Activated CD4-positive, alpha-beta T cell treated with anti-CD3 and anti-CD28 coated beads, Interleukin-10, Interleukin-2, amounts not matched to agents 100 ng/mL and 50 ng/mL, durations not matched to agents 16 hours and 8 hours (primary cell): ENCODE measurements at regions not wholly inside any gene's neighbourhood (a gene's known extent, or its start where the extent isn't known, plus 50 kb on each side); places are given as distances from the start of the nearest gene placed in this dataset.

ENCODE experiments used
- DNase-seq: peaks from one replicate; pipeline ENCODE4 v3.0.0-alpha.2; 2020

DNA sequence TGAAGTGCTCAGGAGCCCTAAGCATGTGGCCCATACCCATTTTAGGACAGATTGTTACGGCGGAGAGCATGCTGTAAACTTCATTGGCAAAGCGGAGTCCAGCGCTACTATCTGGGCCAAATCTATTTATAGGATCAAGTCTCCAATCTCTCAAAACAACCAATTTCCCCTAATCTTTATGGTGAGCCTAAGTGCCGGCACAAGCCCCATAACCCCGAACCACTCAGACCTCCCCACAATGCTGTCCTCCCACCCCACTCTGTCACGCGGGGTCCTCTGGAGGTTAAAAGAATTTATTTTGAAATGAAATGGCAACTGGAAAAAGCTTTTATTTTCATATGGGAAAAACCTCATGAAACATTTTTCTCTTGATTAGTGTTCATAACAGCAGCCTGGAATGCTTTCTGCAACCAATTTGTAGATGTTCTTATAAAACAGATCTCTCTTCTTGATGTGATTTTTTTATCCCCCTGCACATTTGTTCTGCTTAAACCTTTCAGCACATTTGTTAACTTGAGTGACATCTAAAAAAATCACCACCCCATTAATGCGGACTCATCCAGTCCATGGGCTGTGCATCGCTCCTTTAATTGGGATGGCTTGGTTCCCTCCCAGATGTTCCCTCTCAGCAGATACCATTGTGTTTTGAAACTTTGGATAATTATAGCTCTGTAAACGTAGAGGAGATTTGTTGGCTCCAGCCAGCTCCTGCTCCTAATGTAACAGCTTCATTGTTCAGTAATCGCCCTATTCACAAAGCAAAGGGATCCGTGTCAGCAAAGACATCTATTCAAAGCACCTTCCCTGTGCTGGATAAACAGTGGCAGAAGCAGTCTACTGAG is 323.6 kb downstream of the CD83 start:
- no peak for DNase-seq

DNA sequence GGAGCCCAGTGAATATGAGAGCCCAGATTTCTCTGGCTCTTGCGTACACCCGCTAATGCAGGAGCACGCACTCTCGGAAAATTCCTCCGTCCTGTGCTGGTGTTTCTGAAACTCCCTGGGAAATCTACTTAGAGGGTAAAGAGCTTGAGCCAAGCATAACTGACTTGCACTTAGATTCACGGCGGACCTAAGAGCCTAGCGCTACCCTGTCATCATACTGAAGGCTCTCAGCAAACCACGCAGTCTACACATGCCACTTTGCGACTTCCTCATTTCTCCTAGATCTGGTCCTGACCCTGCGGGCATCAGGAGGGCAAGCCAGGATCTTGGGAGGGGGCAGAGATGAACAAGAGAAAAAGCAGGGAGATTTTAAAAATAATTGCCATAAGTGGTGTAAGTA is 324.7 kb downstream of the CD83 start:
- no peak for DNase-seq

DNA sequence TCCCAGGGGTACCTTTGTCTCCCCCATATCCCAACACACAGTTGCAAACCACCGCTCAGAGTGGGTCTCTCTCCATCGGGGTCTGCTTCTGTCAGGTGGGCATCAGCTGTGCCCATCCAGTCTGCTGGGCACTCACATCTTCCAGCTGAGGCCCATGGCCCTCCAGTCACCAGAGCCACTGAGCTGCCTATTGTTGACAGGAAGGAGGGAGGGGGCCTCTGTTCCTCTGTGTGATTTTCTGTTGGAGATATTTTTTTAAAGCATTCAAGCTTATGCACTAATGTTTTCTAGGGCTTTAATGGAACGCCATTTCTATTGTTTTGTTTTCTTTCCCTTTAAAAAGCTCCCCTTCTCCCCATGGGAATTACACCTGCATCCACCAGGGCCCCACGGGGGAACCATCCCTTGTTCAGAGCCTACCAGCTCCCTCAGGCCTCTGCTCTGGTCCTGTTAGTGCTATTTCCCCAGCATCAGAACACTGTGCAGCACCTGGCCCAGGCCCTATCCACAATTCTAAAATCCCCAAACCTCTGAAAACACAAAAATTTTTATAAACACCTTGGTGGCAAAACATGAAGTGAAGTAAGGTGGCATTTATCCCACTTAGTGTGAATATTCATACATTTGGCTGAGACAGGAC is 326.2 kb downstream of the CD83 start:
- DNase-seq = no peak

DNA sequence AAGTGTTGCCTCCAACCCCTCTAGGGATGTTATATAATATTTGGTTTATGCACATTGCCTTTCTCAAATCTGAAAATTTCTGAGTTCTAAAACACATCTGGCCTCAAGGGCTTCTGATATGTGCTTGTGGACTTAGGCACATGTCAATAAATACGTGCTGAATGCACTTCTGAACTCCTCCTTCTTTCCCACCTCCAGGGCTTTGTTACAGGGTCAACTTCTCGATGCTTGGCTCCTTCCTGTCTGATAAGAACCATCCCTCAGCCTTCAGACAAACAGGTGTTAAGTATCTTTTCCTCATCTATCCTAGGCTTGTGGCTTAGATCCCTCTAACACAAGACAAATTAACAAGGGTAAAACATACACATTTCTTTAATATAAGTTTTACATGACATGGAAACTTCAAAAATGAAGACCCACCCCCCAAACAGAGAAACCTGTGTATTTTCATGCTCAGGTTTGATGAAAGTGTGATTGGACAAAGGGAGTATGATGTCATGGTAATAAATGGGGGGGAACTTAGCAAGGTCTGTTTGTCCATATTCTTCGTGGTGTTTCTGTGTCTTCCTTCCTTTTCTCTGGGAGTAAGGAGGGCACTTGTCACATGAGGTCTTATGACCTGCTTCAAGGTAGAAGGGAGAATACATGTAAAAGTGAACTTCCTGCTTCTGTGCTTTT is 326.9 kb downstream of the CD83 start:
- DNase-seq = no peak

DNA sequence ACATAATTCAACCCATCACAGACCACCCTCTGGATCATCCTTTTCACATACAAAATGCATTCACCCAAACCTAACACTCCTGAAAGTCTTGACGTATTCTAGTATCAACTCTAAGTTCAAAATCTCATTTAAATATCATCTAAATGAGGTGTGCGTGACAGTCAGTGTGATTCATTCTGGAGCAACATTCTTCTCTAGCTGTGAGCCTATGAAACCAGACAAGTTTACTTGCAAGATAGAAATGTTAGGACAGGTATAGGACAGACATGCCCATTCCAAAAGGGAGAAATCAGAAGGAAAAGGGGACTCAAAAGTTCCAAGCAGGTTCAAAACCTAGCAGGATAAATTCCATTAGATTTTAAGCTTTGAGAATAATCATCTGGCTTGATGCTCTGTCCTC is 329.7 kb downstream of the CD83 start:
- DNase-seq = no peak

DNA sequence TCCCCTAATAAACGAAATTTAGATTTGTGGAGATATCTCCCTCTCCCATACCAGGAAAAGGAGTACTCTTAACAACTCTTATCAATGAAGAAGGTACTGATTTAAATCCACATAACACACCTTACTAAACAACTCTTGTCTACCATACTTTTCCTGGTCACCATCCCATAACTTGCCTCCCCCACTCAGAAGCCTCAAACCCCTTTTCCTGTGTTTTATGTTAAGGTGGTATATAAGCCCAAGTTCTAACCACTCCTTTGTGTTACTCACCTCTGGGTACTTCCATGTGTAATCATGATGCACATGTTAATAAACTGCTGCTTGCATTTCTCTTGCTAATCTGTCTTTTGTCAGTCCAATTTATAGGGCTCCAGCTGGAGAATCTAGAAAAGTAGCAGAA is 330.7 kb downstream of the CD83 start:
- no peak for DNase-seq

DNA sequence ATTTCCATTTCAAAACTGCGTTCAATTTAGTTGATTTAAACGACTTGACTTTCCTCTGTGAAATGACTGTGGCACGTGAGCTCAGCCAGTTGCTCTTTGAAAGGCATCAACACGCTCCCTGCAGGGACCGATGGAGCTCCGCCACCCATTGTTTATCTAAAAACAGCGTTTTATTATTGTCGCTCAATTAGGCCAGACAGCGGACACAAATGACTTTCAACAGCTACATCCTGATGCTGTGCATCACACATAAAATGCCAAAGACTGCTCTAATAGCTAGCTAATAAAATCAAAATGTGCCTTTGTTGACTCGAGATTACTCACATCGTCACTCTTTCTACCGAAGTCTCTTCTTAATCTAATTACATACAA is 332.5 kb downstream of the CD83 start:
- DNase-seq = no peak

DNA sequence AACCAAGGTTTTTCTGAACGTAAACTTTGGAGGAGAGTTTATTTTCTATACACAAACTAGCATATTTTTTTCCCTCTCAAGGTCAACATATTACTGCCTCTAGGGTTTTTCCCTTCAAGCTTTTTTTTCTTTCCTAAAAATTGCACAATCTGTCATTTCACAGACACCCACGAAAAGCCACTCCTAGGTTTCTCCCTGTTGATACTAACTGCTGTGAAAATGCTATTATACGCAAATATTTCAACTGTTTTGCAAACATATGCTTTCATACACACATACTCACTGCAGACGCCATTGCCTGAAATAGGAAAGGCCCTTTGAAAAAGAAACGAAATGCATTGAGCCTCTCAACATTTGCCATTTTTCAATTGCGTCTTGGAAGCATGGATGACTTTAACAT is 333.0 kb downstream of the CD83 start:
- DNase-seq = no peak

DNA sequence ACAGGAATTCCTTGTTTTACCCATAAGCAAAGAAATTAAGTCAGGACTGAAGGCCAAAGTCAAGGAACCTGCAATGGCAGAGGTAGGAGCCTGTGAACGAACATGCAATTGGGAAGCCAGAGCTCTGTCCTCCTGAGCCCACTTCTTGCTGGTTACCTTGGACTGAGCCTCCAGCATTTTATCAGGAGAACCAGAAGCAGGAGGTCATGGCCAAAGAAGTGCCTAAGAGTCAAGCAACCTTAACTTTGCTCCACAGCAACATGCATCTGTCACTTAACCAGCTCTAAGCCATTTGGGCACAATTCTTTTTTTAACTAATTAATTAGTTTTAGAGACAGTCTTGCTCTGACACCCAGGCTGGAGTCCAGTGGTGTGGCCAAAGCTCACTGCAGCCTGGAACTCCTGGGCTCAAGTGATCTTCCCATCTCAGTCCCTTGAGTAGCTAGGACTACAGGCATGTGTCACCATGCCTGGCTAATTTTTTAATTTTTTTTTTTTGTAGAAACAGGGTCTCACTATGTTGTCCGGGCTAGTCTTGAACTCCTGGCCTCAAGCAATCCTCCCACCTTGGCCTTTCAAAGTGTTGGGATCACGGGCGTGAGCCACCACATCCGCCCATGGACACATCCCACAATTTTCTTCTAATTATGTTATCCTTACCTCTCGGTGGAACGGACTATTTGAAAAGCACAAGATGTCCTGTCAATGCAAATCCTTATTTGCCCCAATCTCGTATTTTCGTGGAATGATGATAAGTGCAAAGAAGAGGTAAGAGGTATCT is 334.2 kb downstream of the CD83 start:
- DNase-seq = no peak

DNA sequence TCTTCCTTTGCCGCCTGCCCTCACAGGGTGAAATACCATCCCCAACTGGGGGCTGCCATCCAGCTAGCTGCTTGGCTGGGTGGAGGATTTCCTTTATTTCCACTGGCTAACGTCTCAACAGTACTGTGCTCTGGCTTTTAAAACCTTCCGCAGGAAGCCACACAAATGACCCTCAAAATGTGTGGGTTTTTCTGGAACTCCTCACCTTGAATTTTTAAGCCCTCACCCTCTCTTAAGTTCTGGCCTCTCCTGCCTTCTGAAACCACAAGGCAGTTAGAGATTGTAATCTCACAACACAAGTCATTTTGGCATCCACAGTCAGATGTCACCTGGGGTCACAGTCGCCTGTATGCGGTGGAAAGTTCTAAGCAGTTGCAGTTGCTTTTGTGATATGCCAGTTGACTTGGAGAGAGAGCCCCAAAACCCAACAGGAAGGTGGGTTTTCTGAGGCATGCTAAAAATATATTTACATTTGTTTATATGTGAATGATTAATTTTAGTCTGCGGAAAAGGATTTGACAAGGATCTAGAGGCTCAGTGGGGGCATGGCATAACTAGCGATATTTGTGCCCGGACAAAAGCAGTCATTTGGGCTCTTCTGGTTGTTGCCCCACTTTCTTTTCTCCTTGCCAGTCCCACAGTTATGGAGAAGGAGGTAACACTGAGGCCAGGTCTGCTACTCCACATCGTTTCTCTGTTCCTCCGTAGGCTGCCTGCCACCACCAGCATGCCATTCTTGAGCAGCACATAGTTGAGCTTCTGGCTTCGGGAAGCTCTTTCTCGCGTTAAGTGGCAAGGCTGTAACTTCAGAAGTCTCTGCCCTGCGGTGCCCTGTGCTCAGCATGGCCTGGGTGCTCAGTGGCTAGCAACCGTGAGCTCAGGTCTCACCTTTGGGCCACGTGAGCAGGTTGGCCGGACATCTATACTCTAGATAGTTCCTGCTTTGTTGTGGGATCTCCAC is 335.3 kb downstream of the CD83 start:
- peak; percentile 93 for DNase-seq

DNA sequence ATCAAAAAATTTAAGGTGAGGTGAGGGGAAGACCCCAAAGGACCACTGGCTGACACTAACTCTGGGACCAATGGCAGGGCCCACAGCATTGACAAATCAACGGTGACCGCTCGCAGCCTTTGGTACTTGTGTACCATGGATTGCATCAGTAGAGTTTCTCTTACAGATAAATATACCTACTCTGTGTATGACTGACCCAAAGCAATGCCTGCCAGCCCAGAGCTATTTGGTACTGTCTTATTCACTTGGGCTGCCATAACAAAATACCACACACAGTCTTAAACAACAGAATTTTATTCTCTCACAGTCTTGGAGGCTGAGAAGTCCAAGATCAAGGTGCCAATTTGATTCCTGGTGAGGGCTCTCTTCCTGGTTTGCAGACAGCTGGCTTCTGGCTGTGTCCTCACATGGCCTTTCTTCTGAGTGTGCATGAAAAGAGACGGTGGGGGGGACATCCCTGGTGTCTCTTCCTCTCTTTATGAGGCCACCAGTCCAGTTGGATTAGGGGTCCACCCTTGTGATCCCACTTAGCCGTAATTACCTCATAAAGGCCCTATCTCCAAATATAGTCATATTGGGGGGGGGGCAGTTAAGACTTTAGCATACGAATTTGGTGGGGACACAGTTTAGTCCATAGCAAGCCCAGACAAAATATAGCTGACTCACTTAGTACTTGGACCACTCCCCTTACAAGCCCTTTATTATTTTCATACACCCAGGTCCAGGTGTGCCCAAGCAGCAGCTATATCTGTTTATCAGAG is 336.3 kb downstream of the CD83 start:
- DNase-seq = peak; percentile 21

DNA sequence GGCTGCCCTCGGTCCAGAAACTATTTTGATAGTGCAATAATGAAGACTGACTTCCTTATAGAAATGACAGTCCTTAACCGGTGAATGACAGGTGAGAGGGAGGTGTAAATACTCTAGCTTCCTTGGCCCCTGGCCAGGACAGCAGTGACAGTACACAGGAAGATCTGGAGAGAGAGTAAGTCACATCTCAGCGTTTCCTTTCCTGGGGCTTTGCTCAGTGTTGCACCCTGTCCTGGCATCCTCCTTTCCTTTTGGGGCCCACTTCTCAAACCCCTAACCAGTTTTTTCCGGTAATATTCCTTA is 336.9 kb downstream of the CD83 start:
- peak; percentile 64 for DNase-seq

DNA sequence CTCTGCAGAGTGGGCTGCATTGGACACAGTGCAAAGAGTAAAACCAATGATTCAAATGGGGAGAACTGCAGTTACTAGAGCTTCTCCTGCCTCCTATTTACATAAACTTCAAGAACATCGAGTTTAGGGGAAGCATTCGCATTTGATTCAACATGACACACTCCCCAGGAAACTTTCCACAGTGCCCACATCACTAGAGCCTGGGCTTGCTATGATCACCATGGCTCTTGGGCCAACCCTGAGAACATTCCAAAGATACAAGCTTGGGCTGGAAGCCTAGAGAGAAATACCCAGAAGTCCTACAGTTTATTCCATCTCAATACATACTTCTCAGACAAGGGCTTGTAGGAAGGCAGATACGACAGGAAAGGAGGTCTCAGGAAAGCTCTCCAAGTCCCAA is 337.9 kb downstream of the CD83 start:
- DNase-seq = no peak

DNA sequence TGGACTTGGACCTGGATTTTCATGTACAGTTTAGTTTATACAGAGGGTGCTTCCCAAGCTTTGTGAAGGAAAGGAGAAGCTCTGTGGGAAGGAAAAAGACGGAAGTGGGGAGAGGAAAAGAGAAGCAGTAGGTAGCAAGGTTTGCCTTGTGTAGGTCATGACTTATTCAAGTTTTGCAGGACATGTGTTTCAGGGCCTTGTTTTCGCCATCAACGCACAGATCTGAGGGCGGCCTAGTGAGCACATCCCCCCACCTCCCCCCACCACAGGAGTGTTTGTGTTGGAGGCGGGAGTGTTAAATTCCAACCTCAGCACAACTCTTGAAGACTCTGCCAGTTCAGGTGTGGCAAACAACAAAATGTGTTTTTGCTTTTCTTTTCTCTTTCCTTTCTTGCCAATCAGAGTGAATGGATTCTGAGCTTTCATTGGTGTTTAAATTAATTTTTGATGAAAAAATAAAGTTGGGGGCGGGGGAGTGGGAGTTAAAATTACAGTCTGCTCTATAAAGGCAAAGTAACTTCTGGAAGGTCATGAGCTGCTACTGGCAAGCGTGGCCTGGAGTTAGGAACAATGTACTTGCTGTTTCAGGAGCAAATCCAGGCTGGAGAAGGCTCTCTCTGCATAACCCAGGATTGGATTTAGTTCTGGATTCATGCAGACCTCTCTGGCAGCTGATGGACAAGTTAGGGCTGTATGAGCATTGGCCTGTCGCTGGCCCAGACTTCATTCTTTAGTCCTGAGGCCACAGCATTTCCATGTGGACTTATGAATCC is 338.5 kb downstream of the CD83 start:
- no peak for DNase-seq

DNA sequence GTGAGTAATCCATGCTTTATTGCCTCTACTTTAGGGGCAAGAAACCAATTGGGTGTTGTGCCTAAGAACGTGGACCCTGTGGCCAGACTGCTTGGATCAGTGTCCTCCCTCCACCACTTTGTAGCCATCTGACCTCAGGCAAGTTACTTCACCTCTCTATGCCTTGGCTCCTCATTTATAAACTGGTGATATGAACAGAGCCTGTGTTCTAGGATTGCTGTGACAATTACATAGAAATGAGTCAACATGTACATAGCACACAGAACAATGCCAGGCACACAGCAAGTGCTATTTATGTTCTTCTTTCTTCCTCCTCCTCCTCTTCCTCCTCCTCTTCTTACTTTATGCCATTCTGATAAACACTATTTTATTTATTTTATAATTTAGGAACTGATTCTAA is 339.4 kb downstream of the CD83 start:
- peak; percentile 10 for DNase-seq

DNA sequence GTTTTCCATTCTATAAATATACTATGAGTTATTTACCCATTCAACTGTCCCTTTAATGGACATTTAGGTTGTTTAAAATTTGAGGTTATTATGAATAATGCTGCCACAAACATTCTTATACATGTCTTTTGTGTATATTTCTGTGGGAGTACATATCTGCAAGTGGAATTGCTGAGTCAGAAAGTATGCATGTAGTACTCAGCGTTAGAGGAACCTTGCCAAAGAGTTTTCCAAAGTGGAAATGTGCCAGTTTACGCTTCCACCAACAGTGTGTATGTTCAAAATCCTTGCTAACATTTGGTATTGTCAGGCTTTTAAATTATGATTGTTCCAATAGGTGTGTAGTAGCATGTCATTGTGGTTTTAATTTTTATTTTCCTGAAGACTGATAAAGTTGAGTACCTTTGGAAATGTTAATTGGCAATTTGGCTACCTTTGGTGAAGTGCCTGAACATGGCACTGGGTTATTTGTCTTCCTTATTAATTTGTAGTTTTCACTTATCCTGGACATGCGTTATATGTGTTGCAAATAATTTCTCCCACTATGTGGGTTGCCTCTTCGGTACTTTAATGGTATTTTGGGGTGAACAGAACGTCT is 341.2 kb downstream of the CD83 start:
- no peak for DNase-seq

DNA sequence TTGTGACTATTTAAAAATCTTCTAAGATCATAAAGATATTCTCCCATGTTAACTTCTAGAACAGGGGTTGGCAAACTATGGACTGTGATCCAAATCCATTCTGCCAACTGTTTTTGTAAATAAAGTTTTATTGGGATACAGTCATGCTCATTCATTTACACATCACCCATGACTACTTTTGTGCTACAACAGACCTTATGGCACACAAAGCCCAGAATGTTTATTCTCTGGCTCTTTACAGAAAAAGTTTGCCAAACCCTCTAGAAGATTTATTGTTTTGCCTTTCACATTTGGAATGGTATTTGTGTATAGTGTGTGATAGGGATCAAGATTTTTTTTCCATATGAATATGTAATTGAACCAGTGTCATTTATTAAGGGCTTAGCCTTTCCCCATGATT is 341.7 kb downstream of the CD83 start:
- DNase-seq = no peak

DNA sequence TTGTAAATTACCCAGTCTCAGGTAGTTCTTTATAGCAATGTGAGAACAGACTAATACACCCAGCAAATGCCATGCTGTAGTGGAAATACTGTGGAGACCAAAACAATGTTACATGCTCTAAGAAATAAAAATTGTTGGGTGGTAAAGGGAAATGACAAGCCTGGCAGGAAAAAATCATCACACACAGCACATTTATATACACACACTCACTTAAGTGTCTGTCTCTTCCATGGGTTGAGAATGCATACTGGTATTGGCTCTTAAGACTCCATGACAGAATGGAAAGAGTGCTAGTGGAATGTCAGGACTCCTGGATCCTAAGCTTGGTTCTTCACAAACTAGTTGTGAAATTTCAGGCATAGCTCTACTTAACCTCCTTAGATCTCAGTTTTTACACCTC is 343.0 kb downstream of the CD83 start:
- DNase-seq = no peak

DNA sequence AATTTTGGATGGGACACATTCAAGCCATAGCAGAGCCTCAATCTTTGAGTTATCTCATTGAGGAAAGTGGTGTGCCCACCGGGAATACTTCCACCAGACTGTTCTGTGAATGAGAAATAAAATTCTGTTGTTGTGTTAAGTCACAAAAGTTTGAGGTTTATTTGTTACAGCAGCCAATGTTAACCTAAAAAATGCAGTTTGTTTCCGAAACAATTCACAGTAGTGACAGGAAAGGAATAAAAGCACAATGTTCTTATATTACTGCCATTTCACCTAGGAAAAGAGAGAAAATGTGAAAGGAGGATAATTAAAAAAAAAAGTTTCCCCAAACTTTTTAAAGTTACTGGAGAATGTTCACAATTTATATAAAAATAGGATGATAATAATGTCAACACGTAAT is 344.6 kb downstream of the CD83 start:
- DNase-seq = no peak

DNA sequence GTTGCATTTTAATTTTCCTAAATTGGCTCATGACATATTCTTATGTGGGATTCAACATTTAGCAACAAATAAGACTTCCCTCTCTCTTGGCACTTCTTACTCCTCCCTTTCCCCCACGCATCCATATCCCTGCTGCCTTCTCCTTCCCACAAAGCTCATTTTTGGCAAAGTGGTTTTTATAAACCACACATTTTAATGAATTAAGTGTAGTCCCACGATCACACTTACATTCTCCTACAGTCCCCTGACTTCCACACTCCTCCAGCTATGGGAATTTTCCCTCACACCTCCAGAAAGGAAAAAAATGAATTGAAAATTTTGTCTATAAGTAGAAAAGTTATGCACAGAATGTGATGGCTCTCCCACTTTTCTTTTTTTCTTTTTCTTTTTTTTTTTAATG is 345.0 kb downstream of the CD83 start:
- DNase-seq = no peak
